ENCODE measurements at regions not wholly inside any gene's neighbourhood (a gene's known extent, or its start where the extent isn't known, plus 50 kb on each side); places are given as distances from the start of the nearest gene placed in this dataset.

- TF ChIP-seq CTCF (IDR thresholded peaks at IDR 0.05) (no peak), POLR2A (IDR thresholded peaks at IDR 0.05) (no peak), POLR2AphosphoS5 (IDR thresholded peaks at IDR 0.05; ENCODE audit: insufficient read depth in 1 of 2, low read depth in 1 of 2) (no peak)
Measured at GRCh38 chr2:22878121-22878520, 506.9 kb upstream of the KLHL29 start.

Data from vagina (tissue), 2 donors.